ENCODE measurements at regions not wholly inside any gene's neighbourhood (a gene's known extent, or its start where the extent isn't known, plus 50 kb on each side); places are given as distances from the start of the nearest gene placed in this dataset.

DNA sequence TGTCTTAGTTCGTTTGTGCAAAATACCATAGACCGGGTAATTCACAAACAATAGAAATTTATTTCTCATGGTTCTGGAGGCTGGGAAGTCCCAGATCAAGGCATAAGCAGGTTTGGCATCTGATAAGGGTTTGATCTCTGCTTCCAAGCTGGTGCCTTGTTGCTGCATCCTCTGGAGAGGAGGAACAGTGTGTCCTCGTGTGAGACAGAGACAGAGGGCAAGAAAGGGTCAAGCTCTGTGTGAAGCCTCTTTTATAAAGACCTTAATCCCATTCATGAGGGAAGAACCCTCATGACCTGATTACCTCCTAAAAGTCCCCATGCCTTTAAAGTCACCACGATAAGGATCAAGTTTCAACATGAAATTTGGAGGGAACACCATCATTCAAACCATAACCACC, 55.8 kb upstream of the TANC2 start:
- TF ChIP-seq TAF1 (IDR thresholded peaks at IDR 0.05; ENCODE audit: low read depth), result no peak
- no peak for TF ChIP-seq EZH2 (IDR thresholded peaks at IDR 0.05; ENCODE audit: borderline replicate concordance, insufficient read depth, low read length, poor library complexity, severe bottlenecking)
- no peak for TF ChIP-seq EP300 (conservative IDR thresholded peaks at IDR 0.05; ENCODE audit: poor library complexity, severe bottlenecking)
- TF ChIP-seq, protein P1, sequence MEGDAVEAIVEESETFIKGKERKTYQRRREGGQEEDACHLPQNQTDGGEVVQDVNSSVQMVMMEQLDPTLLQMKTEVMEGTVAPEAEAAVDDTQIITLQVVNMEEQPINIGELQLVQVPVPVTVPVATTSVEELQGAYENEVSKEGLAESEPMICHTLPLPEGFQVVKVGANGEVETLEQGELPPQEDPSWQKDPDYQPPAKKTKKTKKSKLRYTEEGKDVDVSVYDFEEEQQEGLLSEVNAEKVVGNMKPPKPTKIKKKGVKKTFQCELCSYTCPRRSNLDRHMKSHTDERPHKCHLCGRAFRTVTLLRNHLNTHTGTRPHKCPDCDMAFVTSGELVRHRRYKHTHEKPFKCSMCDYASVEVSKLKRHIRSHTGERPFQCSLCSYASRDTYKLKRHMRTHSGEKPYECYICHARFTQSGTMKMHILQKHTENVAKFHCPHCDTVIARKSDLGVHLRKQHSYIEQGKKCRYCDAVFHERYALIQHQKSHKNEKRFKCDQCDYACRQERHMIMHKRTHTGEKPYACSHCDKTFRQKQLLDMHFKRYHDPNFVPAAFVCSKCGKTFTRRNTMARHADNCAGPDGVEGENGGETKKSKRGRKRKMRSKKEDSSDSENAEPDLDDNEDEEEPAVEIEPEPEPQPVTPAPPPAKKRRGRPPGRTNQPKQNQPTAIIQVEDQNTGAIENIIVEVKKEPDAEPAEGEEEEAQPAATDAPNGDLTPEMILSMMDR (IDR thresholded peaks at IDR 0.05; ENCODE audit: poor library complexity, severe bottlenecking), result no peak
- TF ChIP-seq POLR2AphosphoS5 (IDR thresholded peaks at IDR 0.05), result no peak
- TF ChIP-seq, protein P2, sequence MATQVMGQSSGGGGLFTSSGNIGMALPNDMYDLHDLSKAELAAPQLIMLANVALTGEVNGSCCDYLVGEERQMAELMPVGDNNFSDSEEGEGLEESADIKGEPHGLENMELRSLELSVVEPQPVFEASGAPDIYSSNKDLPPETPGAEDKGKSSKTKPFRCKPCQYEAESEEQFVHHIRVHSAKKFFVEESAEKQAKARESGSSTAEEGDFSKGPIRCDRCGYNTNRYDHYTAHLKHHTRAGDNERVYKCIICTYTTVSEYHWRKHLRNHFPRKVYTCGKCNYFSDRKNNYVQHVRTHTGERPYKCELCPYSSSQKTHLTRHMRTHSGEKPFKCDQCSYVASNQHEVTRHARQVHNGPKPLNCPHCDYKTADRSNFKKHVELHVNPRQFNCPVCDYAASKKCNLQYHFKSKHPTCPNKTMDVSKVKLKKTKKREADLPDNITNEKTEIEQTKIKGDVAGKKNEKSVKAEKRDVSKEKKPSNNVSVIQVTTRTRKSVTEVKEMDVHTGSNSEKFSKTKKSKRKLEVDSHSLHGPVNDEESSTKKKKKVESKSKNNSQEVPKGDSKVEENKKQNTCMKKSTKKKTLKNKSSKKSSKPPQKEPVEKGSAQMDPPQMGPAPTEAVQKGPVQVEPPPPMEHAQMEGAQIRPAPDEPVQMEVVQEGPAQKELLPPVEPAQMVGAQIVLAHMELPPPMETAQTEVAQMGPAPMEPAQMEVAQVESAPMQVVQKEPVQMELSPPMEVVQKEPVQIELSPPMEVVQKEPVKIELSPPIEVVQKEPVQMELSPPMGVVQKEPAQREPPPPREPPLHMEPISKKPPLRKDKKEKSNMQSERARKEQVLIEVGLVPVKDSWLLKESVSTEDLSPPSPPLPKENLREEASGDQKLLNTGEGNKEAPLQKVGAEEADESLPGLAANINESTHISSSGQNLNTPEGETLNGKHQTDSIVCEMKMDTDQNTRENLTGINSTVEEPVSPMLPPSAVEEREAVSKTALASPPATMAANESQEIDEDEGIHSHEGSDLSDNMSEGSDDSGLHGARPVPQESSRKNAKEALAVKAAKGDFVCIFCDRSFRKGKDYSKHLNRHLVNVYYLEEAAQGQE (IDR thresholded peaks at IDR 0.05; ENCODE audit: borderline replicate concordance), result no peak
- no peak for TF ChIP-seq SMC3 (conservative IDR thresholded peaks at IDR 0.05; ENCODE audit: poor library complexity)

Data from neural cell (in vitro differentiated cells).